ENCODE measurements at regions not wholly inside any gene's neighbourhood (a gene's known extent, or its start where the extent isn't known, plus 50 kb on each side); places are given as distances from the start of the nearest gene placed in this dataset.

DNA sequence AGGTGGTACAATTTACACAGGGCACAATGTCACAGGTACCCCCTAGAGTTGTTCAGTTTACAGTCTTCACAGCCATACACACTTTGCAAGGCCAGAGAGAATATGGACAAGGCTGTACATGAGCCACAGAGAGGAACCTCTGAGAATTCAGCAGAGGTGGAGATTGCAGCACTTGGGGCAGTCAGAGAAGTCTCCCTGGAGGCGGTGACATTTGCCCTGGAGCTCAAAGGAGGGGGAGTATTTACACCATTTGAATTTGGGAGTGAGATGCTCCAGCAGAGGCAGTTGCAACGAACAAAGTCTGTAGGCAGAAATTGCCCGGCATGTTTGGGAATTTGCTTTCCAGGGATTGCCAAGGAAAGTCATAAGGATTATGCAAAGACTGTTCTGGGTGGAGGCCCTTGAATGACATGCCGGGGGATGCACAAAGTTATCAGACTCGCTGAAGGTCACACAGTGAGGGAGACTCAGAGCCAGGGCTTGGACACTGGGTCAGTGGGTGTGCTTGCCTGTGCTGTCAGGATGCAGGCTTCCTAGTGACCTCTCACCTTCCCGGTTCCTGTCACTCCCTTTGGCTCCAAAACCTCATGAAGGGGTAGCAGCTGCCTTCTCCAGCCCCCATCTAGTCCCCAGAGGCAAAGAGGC, 160.7 kb upstream of the PCBD1 start:
- DNase-seq = no peak

DNA sequence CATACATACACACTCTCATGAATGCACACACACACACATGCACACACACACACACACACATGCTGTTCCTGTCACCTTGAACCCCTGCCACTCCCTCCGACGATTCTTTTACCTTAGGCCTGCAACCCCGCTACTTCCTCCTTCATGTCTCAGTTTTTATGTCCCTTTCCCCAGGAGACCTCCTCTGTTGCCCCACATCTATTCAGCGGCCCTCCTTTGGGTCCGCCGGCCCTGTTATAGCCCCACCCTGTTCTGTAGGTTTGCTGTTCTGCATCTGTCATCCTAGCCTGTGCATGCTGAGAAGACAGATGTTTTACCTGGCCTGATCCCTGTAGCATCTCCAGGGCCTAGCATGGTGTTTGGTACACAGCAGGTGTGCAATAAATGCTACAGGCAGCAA, 161.6 kb upstream of the PCBD1 start:
- DNase-seq = no peak

- DNase-seq = no peak
Observed at GRCh38 chr10:71052076-71052660, 160.2 kb upstream of the UNC5B start.

GRCh38 chr10:71052708-71053107, 159.7 kb upstream of the UNC5B start:
- DNase-seq = no peak

DNA sequence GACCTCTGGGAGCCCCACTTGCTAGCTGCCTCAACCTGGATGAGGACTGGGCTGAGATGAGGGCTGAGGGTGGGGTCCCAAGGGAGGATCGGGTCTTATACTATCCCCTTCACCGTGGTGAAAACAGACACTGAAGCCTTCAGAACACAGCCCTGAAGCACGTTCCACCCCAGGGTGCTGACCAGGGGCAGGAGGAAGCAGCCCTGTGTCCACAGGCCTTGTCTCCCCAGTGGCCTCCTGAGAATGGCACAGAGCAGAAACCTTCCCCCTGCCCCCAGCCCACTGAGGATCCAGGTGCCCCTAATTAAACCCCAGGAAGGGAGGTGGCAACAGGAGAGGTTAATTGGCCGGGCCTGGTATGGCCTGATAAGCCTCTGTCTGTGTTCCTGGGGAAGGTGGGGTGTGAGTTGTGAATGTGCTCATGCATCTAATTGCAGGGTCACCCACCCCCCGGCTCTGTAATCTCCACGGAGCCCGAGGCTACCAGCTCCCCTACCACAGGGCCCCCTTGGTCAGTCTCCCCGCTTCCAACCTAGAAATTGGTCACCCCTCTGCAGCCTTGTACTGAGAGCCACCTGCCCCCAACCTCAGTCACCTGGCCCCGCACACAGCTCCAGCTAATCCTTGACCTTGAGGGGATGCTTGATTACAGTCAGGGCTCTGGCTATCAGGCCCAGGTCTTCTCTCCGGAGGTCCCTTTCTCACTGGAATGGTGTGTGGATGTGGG, 159.0 kb upstream of the UNC5B start:
- no peak for DNase-seq

DNA sequence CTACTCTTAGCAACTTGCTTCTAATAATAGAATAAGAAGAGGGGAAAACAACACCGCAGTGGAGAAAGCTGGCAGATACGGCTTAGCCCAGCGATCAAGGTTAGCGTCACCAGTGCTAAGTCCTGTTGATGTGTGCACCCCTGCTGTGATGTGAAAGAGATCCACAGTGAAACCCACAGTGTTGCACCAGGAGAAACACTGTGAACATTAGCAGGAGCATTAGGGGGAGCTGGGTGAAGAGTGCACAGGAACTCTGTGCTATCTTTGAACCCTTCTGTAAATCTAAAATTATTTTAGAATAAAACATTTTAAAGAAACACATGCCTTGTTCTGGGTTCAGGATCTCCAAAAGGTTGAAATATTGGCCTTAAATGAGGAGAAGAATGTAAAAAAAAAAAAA, 154.1 kb upstream of the UNC5B start:
- no peak for DNase-seq

- DNase-seq = no peak
Observed at GRCh38 chr10:71059054-71059818, 153.1 kb upstream of the UNC5B start.

DNA sequence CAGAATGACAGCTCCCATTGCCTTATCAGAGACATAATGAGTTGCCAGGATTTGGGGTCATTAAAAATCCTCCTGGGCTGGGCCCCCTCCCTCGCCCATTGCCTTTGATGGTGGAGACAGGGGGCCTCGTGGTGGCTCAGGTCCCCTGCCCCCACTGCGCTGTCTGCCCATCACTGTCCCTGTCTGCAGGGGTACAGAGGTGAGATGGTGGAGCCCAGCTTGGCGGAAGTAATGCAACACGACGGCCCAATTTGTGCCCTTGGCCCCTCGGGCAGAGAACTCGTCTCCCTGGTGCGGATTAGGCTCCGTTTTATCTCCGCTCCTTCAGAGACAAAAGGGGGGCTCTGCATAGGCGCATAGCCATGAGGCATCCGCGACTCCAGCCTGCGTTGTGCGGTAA, 152.4 kb upstream of the UNC5B start:
- no peak for DNase-seq

DNA sequence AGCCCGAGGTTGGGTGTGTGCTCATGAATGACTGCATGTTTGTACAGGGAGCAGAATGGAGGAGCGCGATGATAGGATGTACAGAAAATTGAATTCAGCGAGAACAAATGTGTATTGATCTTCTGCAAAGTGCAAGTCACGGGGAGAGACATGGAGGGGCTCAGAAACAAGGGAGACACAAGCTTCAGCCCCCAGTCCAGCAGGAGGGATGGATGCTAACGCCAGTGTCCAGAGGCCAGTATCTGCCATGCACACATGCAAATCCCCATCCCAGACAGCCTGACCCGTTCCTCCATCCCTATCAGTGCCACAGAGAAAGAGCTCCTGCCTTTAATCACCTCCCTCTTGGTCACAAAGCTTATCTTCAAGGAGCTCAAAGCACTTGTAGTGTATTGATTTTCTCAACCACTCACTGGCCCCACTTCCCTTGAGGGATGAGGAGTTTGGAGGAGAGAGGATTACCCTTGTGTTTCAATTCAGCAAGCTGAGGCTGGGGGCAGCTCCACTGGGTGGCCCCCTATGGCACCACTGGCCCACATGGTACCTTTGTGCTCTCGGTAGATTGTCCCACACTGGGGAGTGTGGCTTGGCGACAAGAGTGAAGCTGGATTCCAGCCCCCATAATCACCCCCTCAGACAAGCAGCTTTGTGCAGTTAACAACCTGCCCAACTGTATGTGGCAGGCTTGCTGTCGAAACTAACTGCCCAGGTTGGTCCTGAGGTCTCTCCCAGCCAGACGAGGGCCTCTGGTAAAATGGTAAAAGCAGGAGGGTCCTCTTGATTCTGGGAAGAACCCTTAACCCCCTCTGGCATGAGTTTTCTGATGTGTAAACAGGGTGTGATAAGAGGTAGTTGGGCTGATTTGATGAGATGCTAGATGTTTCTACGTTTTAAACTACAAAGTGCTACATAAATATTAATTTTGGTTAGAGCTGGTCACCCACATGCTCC, 151.6 kb upstream of the UNC5B start:
- DNase-seq = no peak

DNA sequence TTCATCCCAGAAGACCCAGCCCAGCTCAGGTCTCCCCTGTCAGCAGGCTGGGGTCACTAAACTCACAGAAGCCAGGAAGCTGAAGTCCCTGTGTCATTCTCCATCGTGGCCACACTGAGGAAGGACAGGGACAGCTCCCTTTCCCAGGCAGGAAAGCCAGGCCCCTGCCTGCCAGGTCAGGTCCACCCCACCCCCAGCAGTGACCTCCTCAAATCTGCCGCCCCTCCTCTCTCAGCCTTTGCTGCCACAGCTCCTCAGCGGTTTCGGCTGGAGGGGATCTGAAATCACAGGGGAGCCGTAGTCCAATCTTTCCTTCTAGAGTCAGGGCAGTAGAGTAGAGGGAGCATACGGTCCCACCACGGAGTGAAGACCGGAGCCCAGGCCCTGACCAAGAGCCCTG, 150.9 kb upstream of the UNC5B start:
- no peak for DNase-seq

GRCh38 chr10:71062156-71062555, 150.2 kb upstream of the UNC5B start:
- DNase-seq = no peak

- no peak for DNase-seq
Observed at GRCh38 chr10:71063401-71063800, 149.0 kb upstream of the UNC5B start.

- no peak for DNase-seq
Observed at GRCh38 chr10:71064413-71065118, 147.8 kb upstream of the UNC5B start.

DNA sequence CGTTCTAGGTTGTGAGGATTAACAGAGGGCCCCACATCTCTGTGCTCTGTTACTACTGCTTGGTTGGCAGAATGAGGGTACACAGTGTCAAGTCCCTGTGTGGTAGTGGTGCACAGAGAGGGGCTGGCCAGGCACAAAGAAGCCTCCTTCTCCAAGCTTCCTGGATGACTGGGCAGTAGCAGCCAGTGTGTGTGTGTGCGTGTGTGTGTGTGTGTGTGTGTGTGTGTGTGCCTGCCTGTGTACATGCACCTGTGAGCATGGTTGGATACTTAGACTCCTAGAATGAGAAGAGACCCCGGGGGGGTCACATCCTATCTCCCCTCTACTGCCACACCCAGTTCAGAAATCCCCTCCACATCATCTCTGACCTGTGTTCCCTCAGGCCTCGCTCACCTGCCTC, 146.7 kb upstream of the UNC5B start:
- DNase-seq = no peak

GRCh38 chr10:71066600-71066999, 145.8 kb upstream of the UNC5B start:
- no peak for DNase-seq

DNA sequence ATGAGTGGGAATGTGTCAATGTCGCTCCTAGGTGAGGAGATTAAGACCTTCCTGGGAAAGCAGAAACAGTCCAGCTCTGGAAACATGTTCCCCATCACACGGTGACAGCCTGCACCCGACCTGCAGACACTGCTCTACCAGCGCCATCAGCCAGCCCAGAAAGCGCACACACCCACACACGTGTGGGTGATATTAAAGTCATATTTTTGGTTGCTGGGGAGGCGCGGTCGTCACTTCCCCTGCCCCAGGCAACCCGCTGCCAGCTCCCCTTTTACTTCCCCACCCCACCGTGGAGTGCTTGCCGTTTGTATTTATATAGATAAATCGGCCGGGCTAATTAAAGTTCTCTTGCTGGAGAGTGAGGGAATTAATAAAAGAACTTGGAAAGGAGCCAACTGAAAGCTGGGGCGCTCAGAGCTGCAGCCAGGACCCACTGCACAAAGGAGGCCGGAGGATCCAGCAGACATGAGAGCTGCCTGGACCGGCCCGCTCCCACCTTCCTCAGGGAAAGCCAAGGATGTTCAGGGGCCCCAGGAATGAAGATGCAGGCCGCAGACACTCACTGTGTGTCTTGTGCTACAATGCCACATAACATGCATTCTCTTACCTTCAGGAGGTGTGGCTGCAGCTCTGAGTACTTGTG, 145.2 kb upstream of the UNC5B start:
- DNase-seq = no peak

DNA sequence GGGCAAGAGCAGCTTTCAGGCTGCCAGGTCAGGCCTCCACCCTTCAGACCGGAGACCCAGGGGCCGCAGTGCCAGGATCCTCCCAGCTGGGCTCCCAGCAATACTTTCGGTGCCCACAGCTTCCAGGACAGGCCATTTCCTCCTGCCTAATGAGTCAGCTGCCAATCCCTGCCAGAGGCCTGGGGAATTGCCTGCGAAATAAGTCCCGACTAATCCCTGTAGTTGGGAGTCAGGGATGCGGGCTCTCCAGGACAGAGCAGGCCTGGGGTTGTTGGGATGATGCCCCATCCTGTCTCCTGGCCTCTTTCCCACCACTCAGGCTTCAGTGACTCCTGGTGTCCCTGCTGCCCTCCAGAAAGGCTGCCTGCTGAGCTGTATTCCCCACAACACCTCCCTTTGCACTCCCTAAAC, 143.5 kb upstream of the UNC5B start:
- no peak for DNase-seq

DNA sequence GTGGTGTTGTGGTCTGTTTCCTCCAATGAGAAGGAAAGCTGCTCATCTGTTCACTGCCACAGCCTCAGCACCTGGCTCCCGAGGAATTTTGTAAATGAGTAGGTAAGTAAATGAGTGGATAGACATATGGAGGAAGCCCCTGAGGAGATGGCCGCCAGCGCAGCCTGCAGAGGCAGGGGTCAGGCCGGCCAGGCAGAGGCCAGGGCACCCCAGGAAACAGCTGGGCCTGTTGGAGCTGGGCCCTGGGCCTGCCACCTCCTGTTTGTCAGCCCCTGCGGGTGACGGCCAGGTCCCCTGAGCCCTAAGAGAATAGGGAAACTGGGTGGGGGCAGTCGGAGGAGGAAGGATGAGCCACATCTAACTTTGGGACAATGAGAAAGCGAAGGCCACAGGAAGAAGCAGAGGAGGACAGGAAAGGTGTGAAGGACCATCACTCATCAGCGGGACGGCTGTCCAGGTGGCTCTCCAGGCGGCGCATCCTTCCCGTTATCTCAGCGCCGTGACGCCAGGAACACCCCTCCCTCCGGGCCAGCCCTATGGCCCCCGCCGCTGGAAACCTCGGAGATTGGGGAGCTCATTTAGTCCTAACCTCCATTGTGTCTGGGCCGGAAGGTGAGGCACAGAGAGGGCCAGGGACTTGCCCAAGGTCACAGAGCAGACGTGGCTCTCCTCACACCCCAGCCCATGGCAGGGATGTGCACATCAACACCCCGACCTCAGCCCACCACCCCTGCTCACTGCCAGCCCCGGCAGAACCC, 142.3 kb upstream of the UNC5B start:
- no peak for DNase-seq

- DNase-seq = no peak
Observed at GRCh38 chr10:71070741-71071140, 141.6 kb upstream of the UNC5B start.

DNA sequence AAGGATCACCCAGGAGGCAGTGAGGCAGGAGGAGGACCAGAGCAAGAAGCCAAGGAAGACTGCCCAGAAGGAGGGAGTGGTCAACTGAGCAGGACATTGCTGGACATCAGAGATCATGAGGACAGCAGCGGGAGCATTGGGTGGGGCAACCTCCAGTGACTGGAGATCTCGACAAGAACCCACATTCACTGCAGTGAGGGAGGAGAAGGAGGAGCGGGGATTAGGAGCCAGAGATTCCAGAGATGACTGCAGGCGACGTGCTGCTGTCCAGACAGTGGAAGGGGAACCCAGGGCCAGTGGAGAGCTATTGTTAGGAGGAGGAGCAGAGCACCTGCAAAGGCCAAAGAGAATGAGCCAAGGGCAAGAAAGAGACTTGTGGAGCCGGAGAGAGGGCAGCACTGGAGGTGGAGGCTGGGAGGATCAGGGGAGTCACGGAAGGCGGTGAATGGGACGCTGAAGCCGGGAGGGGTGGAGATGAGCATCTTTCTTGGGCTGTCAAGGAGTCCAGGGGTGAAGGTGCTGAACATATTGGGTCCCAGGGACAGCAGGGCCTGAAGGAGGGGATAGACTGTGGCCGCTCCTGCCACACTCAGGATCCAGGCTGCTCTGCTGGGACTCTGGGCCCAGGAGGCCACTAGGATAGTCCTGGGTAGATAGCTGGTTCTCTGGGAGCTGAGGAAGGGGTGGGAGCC, 140.1 kb upstream of the UNC5B start:
- DNase-seq = no peak

All from activated gamma-delta T cell treated with Interleukin-2 at 50 U/mL for 16 hours (primary cell).